ENCODE measurements at regions not wholly inside any gene's neighbourhood (a gene's known extent, or its start where the extent isn't known, plus 50 kb on each side); places are given as distances from the start of the nearest gene placed in this dataset.

- H4K20me1 ChIP-seq (ENCODE audit: insufficient read depth, low read length) = no peaks in the 10 kb centered on the region
- no peaks in the 10 kb centered on the region for H3K4me1 ChIP-seq (ENCODE audit: control insufficient read depth, insufficient read depth, low read length)
- H2BK15ac ChIP-seq (ENCODE audit: low read depth, low read length) = no peak overlapping the region
- H4K8ac ChIP-seq (ENCODE audit: low read depth in 2 of 2, low read length in 2 of 2) = no peak overlapping the region
- no peak overlapping the region for H3K4me2 ChIP-seq (ENCODE audit: low read depth, low read length)
- H2BK120ac ChIP-seq (ENCODE audit: low read depth, low read length) = no peak overlapping the region
- H3K56ac ChIP-seq (ENCODE audit: extremely low read depth, insufficient read depth, low read length) = no peak overlapping the region
- H3K79me1 ChIP-seq (ENCODE audit: low read depth in 1 of 2, low read length in 2 of 2) = no peaks in the 10 kb centered on the region
- no CpG with 5 or more reads among the region's 3 CpGs for WGBS, 2 experiments (ENCODE audit: extremely low coverage in 2 of 2, insufficient read length in 1 of 2)
- in situ Hi-C loops (cut with MboI; ENCODE audit: low sequenced_read_pairs) (no loop called here), intact Hi-C loops (cut with micrococcal nuclease) (loop anchor here (10.0 kb wide), 1 partner anchor 389 kb away; no protein-coding TSS in a partner anchor), dilution Hi-C loops (cut with HindIII; ENCODE audit: low sequenced_read_pairs, unreplicated experiment) (no loop called here)
- BruUV-seq (replicated peaks) = no TSS peak
- no peak overlapping the region for H3K9ac ChIP-seq (ENCODE audit: low read depth, low read length)
- H2BK20ac ChIP-seq (ENCODE audit: low read depth, low read length) = no peak overlapping the region
- no peak overlapping the region for H3K27ac ChIP-seq (ENCODE audit: insufficient read depth, low read length)
- no peaks in the 10 kb centered on the region for H3K9me1 ChIP-seq (ENCODE audit: insufficient read depth, low read length)
- POLR2A ChIA-PET (ENCODE audit: unreplicated experiment) = no interaction called here
- H4K5ac ChIP-seq (ENCODE audit: low read depth, low read length) = no peak overlapping the region
- DNase-seq (no peak), ATAC-seq (ENCODE audit: low read depth) (no peak)
- no peaks in the 10 kb centered on the region for H3K9me3 ChIP-seq (ENCODE audit: control insufficient read depth, insufficient read depth, low read length)
- H3K14ac ChIP-seq (replicated peaks; ENCODE audit: low read depth, low read length) = no peak overlapping the region
- no peak overlapping the region for H4K91ac ChIP-seq (ENCODE audit: insufficient read depth, low read depth, low read length)
- CTCF ChIA-PET = no interaction called here
- H2BK5ac ChIP-seq (ENCODE audit: low read depth, low read length, poor library complexity, severe bottlenecking) = no peak overlapping the region
- peak overlapping the region; percentile 18 for H2AFZ ChIP-seq (replicated peaks; ENCODE audit: low read length, poor library complexity)
- no peaks in the 10 kb centered on the region for H3K36me3 ChIP-seq (ENCODE audit: control insufficient read depth, insufficient read depth, low read length)
- H3K4me3 ChIP-seq (ENCODE audit: insufficient read depth, low read depth, low read length) = no peak overlapping the region
- H3K4ac ChIP-seq (ENCODE audit: low read depth, low read length) = no peak overlapping the region
- H3K18ac ChIP-seq (ENCODE audit: low read depth, low read length) = no peak overlapping the region
- no peaks in the 10 kb centered on the region for H3K27me3 ChIP-seq (ENCODE audit: control insufficient read depth, insufficient read depth, low read length)
- H2AK5ac ChIP-seq (ENCODE audit: low read depth, low read length) = no peak overlapping the region
- TF ChIP-seq RAD21 (IDR thresholded peaks at IDR 0.05; ENCODE audit: low read length) (no peak), NFE2L2 (IDR thresholded peaks at IDR 0.05; ENCODE audit: low read depth, low read length) (no peak), FOS (IDR thresholded peaks at IDR 0.05; ENCODE audit: low read depth, low read length) (no peak), RCOR1 (IDR thresholded peaks at IDR 0.05; ENCODE audit: insufficient replicate concordance, low read length) (no peak), CEBPB (IDR thresholded peaks at IDR 0.05; ENCODE audit: low read depth, low read length) (no peak), POLR2A (IDR thresholded peaks at IDR 0.05; ENCODE audit: low read depth, low read length) (no peak), BHLHE40 (IDR thresholded peaks at IDR 0.05; ENCODE audit: low read depth, low read length) (no peak), CHD1 (IDR thresholded peaks at IDR 0.05; ENCODE audit: low read depth, low read length) (no peak), MAFK (IDR thresholded peaks at IDR 0.05; ENCODE audit: low read depth, low read length) (no peak), SMC3 (IDR thresholded peaks at IDR 0.05; ENCODE audit: low read depth, low read length) (no peak), MXI1 (IDR thresholded peaks at IDR 0.05; ENCODE audit: borderline replicate concordance, low read depth, low read length) (no peak), MAZ (IDR thresholded peaks at IDR 0.05; ENCODE audit: borderline replicate concordance, low read depth, low read length) (no peak)
- H3K23ac ChIP-seq (ENCODE audit: low read depth, low read length) = no peak overlapping the region
- H2AK9ac ChIP-seq (replicated peaks; ENCODE audit: low read depth, low read length, poor library complexity) = no peak overlapping the region
These were observed 149.7 kb upstream of the SLC16A7 start for GRCh38 chr12:59446116-59446515.

Data from IMR-90 (cell line).